ENCODE measurements at regions not wholly inside any gene's neighbourhood (a gene's known extent, or its start where the extent isn't known, plus 50 kb on each side); places are given as distances from the start of the nearest gene placed in this dataset.

DNA sequence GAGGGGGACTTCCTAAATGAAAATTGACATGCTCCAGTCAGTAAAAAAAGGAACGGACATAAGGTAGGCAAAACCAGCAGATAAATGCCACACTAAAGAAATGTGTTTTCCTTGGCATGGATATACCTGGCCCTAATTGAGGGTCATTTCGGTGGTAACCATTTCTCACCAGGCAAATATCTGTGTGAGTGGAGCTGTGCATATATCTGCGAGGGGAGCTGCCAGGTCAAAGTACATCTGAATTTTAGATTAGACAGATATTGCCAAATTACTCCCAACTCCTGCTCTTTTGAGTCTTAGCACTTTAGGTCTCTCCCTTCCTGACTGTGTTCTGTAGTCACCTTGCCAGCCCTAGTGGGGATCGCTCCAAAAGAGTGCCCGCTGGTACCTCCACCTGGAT, 204.2 kb downstream of the SH3BP4 start:
- Mint-ChIP-seq H3K27ac (no peak overlapping the region), H3K9me3 (no peaks in the 10 kb centered on the region), H3K36me3 (no peaks in the 10 kb centered on the region)
- ATAC-seq (no peak), DNase-seq (ENCODE audit: low spot score in 2 of 2) (no peak)

DNA sequence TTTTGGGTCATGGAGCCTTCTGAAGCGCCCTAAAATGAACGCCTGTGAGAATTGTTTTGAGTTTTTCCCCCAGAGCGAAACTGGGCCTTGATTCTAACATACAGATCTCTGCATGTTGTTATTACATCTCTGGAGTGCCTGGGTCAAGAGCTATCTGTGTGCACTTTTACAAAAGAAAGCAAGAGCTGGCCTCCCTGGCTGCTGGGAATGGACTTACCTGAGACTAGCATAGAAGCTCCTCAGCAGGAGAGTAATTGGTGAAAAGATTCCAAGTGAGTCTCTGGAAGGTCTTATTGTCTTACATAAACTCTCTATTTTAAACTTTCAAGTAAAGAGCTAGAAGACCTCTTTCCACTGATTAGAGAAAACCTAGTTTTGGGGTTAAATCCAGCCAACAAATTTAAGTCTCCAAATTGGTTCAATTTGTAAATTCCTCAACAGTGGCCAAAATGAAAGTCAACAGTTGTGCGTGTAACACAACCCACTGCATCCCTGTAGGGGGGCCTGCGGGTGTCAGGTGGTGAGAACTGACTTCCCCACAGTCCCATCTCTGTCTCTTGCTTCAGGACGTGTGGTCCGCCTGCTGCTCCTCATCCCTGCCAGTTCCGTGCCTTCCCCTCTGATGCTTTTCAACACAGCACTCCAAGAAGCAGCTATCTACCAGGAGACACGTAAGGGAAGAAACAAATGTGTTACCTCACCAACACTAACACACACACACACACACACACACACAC, 206.1 kb downstream of the SH3BP4 start:
- DNase-seq (ENCODE audit: low spot score in 2 of 2) (no peak), ATAC-seq (no peak)
- Mint-ChIP-seq H3K36me3 (no peaks in the 10 kb centered on the region), H3K9me3 (no peaks in the 10 kb centered on the region), H3K27ac (no peak overlapping the region)

DNA sequence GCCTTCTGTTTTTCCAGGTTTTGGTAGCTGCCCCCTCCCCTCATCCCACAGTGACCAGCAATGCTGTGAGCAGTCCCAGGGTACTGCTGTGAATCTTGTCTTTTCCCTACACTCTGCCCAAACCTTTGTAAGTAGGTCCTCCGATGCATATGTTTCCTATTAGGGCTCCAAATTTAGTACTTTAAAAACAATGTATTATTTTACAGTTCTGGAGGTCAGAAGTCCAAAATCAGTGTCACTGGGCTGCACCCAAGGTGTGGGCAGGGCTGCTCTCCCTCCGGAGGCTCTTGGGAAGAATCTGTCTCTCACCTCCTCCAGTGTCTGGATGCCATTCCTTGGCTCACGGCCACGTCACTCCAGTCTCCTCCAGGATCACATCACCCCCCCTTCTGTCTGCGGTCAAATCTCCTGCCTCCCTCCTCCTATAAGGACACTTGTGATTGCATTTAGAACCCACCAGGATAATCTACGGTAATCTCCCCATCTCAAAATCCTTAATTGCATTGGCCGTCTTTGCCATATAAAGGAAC, 208.5 kb downstream of the SH3BP4 start:
- Mint-ChIP-seq H3K9me3 (no peaks in the 10 kb centered on the region), H3K36me3 (no peaks in the 10 kb centered on the region), H3K27ac (no peak overlapping the region)
- no peak for DNase-seq (ENCODE audit: low spot score in 2 of 2)
- ATAC-seq = no peak

DNA sequence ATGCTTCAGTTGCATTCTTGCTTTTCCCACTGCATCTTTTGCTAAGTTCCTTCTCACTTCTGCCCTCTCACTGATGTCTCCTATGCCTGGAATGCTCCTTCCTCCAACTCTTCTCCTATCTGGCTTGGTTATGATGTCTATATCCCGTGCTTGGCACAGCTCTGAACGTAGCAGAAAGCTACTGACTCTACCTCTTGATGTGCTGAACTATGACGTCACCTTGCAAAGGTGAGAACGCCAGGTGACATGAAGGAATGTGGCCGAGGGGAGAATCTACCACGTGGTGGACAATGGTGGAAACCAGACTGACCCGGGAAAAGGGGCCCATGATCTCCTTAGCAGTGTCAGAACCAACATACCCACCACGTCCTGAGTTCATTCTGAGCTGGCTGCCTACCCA, 209.7 kb downstream of the SH3BP4 start:
- Mint-ChIP-seq H3K27ac (no peak overlapping the region), H3K36me3 (no peaks in the 10 kb centered on the region), H3K9me3 (no peaks in the 10 kb centered on the region)
- ATAC-seq = no peak
- DNase-seq (ENCODE audit: low spot score in 2 of 2) = no peak

DNA sequence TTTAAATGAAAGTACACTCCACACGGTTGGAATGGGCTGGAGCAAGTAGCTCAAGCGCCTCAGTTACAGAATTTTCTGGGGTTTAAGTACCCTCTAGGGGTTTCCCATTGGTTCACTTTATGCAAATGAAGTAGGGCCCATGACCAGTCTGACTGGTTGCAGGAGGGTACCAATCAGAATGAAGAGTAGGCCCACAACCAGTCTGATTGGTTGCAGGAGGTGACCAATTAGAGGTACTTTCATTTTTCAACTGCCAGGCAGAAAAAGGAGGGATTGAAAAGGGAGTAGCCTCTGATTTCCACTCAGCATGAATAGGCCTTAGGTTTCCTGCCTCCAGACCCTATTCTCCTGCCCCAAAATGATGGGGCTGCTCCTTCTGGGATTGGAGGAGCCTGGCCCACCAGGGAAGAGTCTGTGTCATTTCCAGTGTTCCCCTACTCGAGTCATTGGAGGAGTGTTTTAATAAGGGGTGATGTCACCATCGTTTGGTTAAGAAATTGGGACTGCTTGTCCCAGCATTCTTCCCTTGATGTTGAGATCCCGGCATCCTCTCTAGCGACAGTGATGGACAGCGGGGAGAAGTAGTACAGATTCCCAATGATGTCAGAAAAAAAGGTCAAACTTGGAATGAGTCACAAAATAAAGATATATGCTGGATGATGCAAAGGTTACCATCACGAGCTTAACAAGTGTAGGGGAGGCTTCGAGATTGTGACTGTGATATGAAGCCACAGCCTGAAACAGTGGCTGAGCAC, 210.4 kb downstream of the SH3BP4 start:
- ATAC-seq = no peak
- no peaks in the 10 kb centered on the region for H3K36me3 Mint-ChIP-seq
- no peak overlapping the region for H3K27ac Mint-ChIP-seq
- no peaks in the 10 kb centered on the region for H3K9me3 Mint-ChIP-seq
- DNase-seq (ENCODE audit: low spot score in 2 of 2) = no peak

DNA sequence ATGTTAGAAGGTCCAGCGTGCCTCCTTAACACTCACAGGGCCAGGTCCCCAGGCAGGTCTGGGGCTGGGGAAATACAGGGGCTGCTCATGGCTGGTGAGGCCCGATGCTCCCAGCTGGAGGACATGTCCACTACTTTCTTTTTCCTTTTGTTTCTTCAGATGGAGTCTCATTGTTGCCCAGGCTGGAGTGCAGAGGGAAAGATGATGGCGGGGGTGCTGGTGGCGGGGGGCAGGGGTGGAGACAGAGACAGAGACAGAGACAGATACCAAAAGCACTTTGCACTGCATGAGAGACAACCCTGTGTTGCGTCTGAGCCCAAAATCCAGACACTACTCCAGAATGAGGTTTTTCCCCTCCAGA, 211.0 kb downstream of the SH3BP4 start:
- H3K27ac Mint-ChIP-seq = no peak overlapping the region
- ATAC-seq = no peak
- DNase-seq (ENCODE audit: low spot score in 2 of 2) = no peak
- no peaks in the 10 kb centered on the region for H3K36me3 Mint-ChIP-seq
- no peaks in the 10 kb centered on the region for H3K9me3 Mint-ChIP-seq

DNA sequence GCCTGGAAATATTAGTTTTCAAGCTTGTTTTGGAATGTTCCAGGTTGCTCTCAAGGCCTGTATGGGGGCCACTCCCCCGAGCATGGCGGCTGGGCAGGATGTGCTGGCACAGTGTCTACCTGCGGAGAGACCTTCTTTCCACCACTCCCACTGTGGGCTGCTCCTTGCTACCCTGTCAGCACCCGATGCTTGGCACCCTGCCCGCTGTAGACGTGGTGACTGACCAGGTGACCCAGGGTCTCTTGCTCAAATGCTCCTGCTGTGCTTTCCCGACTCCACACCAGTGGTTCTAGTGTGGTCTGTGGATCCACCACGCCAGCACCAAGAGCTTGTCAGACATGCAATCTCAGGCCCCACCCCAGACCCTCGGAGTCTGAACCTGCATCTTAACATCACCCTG, 213.3 kb downstream of the SH3BP4 start:
- no peak for ATAC-seq
- Mint-ChIP-seq H3K9me3 (peaks cover 5 to 6% of the 10 kb centered on the region in 2 donors), H3K36me3 (no peaks in the 10 kb centered on the region), H3K27ac (no peak overlapping the region)
- no peak for DNase-seq (ENCODE audit: low spot score in 2 of 2)

DNA sequence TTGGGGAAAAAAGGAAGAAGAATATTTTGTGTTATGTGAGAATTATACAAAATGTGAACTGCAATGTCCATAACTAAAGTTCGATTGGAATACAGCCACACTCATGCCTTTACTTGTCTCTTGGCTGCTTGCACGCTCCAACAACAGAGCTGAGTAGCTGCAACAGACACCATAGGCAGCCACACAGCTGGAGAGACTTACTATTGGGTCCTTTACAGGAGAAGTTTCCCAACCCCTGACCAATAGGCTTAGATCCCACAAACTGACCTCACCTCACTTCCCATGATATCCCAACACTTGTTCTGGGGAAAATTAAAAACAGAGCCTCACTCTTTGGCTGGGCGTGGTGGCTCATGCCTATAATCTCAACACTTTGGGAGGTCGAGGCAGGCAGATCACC, 213.8 kb downstream of the SH3BP4 start:
- no peaks in the 10 kb centered on the region for H3K36me3 Mint-ChIP-seq
- H3K27ac Mint-ChIP-seq = no peak overlapping the region
- peaks cover 5 to 6% of the 10 kb centered on the region in 2 donors for H3K9me3 Mint-ChIP-seq
- ATAC-seq (no peak), DNase-seq (ENCODE audit: low spot score in 2 of 2) (no peak)

DNA sequence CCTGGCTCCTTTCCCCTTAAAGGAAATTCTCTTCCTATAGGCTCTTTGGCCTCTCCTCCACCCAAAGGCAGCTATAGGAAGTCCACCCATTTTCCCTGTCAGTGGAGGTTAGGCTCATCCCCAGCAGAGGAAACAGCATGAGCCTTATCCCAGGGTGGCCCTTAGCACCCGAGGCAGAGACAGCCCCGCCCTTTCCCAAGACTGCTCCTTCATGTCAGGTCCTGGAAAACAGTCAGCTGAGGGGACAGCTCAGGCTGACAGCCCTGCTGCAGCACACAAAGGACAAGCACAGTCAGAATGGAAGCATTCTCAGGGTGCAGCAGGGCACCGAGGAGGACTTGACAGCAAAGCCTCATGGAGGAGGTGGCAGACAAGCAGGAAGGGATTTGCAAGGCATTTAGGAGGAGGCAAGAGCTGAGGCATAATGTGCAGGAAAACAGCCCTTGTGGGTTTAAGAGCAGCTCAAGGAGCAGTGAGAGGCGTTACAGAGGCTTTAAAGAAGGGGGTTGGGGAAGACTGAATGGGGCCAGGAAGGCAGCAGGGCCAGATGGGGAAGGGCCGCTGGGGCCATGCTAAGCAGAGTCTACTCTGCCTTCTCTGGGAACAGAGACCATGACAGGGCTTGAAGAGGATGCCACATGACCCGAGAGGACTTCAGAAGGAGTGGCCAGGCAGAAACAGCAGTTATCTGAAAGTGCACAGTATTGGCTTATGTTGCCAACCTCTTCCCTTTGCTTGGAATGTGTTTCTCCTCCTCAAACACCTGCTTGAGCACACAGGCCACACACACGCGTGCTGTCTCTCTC, 216.6 kb downstream of the SH3BP4 start:
- H3K36me3 Mint-ChIP-seq = no peaks in the 10 kb centered on the region
- H3K9me3 Mint-ChIP-seq = peaks cover 5 to 6% of the 10 kb centered on the region in 2 donors
- no peak for ATAC-seq
- DNase-seq (ENCODE audit: low spot score in 2 of 2) = no peak
- H3K27ac Mint-ChIP-seq = no peak overlapping the region

DNA sequence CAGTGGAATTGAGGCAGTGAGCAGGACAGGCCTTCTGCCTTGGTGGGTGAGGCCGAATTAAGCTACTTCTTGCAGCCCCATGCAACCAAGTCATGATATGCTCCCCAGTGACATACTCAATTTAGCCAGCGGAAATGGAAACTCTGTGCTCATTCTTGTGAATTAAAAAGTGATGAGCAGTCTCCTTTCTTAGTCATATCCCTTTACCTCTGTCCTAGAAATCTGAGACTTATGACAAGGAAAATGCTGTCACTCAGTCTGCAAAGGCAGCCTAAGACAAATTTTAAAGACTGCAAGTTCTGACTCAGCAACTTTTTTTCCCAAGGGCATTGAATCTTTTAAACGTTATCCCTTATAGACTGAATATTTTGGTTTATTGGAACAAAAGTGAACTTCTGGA, 218.2 kb downstream of the SH3BP4 start:
- DNase-seq (ENCODE audit: low spot score in 2 of 2) = no peak
- no peaks in the 10 kb centered on the region for H3K36me3 Mint-ChIP-seq
- H3K9me3 Mint-ChIP-seq = peaks cover 5 to 6% of the 10 kb centered on the region in 2 donors
- no peak overlapping the region for H3K27ac Mint-ChIP-seq
- ATAC-seq = no peak

DNA sequence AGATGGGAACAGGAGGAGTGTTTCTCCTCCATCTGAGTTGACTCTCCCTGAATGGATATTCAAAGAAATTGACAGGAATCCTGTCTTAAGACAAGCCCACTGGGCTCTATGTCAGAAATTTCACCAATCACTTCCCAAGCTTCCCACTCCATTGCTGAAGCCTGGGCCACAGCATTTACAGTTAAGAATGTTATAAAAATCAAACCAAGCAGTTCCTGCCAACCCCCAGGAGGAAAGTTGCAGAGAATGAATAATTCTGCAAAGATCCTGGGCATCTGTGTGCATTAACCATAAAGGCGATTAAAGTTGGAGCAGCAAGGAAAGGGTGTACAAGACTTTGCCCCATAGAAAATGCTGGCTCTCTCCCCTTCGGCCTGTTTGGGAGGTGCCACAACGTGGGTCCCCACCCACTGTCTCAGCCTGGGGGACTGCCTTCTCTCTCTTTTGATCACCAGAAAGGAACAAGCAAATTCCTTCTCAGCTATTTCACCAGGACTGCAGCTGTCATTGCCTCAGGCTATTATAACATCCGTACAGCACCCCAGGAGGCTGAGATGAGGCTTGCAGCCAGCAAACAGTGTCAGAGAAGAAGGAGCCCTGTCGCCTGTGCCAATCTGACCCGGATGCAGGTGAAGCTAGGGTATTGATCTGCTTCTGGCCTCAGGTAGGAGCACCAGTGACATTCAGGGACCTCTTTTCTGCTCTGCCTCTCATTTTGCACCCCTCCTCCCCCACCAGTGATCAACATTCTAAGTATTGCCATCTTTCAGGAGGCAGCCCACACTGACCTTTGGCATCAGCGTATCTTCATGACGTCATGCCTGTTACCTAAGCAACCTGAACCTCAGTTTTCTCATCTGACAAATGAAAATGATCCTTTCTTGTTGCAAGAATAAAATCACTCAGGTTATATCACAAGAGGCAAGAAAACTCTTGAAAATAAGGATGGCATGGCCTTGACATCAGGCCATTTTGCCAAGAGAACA, 219.0 kb downstream of the SH3BP4 start:
- no peaks in the 10 kb centered on the region for H3K36me3 Mint-ChIP-seq
- H3K9me3 Mint-ChIP-seq = peaks cover 5 to 7% of the 10 kb centered on the region in 2 donors
- no peak for ATAC-seq

DNA sequence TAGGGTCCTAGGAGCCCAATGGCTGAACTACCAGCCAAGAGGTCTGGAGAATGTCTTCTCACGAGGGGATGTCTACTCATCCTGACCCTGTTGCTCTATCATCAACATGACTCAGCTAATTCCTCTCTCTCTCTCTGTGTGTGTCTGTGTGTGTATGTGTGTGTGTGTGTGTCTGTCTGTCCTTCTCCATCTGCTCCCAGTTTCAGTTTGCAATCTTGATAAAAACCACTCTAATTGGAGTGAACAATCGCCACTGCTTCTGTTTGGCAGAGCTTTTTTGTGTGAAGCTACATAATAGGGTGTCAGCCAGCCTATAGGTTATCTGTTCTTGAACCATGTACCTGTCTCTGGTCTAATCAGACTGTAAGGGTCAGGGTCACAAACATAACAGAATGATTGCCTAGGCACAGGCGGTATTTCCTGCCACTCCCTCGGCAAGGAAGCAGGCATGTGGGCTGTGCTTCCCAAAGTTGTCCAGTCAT, 219.8 kb downstream of the SH3BP4 start:
- Mint-ChIP-seq H3K36me3 (no peaks in the 10 kb centered on the region), H3K9me3 (peaks cover 5 to 13% of the 10 kb centered on the region in 2 donors), H3K27ac (no peak overlapping the region)
- DNase-seq (ENCODE audit: low spot score in 2 of 2) (no peak), ATAC-seq (no peak)

More for the DNA sequence above, 219.0 kb downstream of the SH3BP4 start:
- H3K27ac Mint-ChIP-seq = no peak overlapping the region
- no peak for DNase-seq (ENCODE audit: low spot score in 2 of 2)

DNA sequence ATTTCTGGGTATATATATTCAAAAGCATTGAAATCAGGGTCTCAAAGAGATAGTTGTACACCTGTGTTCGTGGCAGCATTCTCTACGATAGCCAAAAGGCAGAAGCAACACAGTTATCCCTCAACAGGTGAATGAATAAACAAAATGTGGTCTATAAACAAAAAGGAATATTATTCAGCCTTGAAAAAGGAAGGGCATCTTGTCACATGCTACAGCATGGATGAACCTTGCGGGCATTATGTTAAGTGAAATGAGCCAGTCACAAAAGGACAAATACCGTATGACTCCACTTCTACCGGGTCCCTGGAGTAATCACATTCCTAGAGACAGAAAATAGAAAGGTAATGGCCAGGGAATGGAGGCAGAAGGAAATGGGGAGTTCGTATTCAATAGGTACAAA, 228.8 kb downstream of the SH3BP4 start:
- DNase-seq (ENCODE audit: low spot score in 2 of 2) = no peak
- H3K9me3 Mint-ChIP-seq = peaks cover 0 to 7% of the 10 kb centered on the region in 2 donors
- no peak overlapping the region for H3K27ac Mint-ChIP-seq
- no peak for ATAC-seq
- no peaks in the 10 kb centered on the region for H3K36me3 Mint-ChIP-seq

DNA sequence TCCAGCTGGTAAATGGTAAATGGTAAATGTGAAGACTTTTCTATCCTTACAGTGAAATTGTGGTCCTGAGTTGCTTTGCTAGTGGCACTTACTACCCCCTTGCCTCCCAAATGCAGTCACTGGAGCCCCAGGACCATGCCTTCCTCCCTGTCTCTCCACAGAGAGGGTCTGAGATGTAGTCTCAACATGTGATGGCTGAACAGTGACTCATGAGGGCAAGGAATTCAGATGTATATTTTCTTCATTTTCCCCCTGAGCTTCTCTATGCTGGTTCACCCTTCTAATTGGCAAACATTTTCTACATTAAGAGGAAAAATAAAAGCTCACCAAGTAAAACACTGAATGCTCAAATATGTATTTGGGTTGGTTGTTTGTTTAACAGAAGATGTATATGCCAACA, 232.0 kb downstream of the SH3BP4 start:
- ATAC-seq (no peak), DNase-seq (ENCODE audit: low spot score in 2 of 2) (no peak)
- H3K27ac Mint-ChIP-seq = no peak overlapping the region
- no peaks in the 10 kb centered on the region for H3K36me3 Mint-ChIP-seq
- H3K9me3 Mint-ChIP-seq = peaks cover 0 to 3% of the 10 kb centered on the region in 2 donors

DNA sequence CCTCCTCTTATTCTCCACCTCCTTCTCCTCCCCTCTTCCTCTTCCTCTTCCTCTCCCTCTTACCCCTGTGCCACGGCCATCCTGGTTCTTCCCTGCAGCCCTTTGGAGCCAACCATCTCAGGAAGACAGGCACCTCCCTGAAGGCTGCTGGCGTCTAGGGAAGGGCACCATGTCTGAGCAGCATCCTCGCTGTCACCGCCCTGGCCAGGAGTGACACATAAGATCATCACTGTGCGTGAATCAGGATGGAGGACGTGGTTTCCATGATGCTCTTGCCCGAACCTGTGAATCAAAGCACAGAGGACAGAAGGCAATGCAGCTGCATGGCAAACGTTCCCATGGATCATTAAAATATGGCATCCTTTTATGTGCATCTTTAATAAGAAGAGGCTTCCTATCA, 236.0 kb downstream of the SH3BP4 start:
- no peak overlapping the region for H3K27ac Mint-ChIP-seq
- no peak for DNase-seq (ENCODE audit: low spot score in 2 of 2)
- no peaks in the 10 kb centered on the region for H3K36me3 Mint-ChIP-seq
- ATAC-seq = no peak
- peaks cover 3 to 4% of the 10 kb centered on the region in 2 donors for H3K9me3 Mint-ChIP-seq

DNA sequence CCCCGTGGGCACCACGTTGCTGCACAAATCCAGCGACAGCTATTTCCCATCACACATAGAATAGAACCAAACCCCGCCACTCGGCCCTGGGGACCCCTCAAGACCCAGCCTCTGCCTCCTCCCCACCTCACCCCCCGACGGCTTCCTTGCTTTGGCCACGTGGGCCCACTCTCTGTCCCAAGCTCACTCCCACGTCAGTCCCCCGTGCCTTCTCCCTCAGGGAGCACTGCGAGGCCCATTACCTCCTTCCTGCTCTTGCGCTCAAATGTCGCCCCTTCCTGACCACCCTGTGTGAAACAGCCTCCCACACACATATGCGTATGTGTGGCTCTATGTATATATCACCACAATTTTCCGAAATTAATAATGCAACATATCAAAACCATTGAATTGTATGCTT, 239.7 kb downstream of the SH3BP4 start:
- DNase-seq (ENCODE audit: low spot score in 2 of 2) = no peak
- Mint-ChIP-seq H3K27ac (no peak overlapping the region), H3K9me3 (peaks cover under 1 to 4% of the 10 kb centered on the region in 2 donors), H3K36me3 (no peaks in the 10 kb centered on the region)
- no peak for ATAC-seq

All from activated naive CD4-positive, alpha-beta T cell treated with anti-CD3 and anti-CD28 coated beads, Interleukin-2, amount 50 U/mL, for 72 hours (primary cell).